SK-N-SH (cell line): ENCODE measurements at regions not wholly inside any gene's neighbourhood (a gene's known extent, or its start where the extent isn't known, plus 50 kb on each side); places are given as distances from the start of the nearest gene placed in this dataset.

ENCODE experiments used
- CHD2 ChIP-seq: fragments of 150-350 bp; IDR thresholded peaks from 2 replicates; pipeline ENCODE4 v1.6.1; 2018; ENCODE audit warnings: low read length; ENCODE audit not compliant: partially characterized antibody
- EZH2phosphoT487 ChIP-seq: fragments of 200-600 bp; sonication (generic); IDR thresholded peaks from 2 replicates; pipeline ENCODE4 v1.6.1; 2017; ENCODE audit warnings: low read depth, mixed run types, mild to moderate bottlenecking, antibody characterized with exemption, moderate library complexity, borderline replicate concordance
- JUND ChIP-seq: IDR thresholded peaks from 2 replicates; pipeline ENCODE4 v1.4.0; 2012
- MEF2A ChIP-seq: IDR thresholded peaks from 2 replicates; pipeline ENCODE4 v1.4.0; 2012; ENCODE audit warnings: low read depth, borderline replicate concordance
- MXI1 ChIP-seq: IDR thresholded peaks from 2 replicates; pipeline ENCODE4 v1.6.1; 2012; ENCODE audit warnings: mild to moderate bottlenecking, low read depth, low read length, improper control_type of control experiment
- RAD21 ChIP-seq: IDR thresholded peaks from 2 replicates; pipeline ENCODE4 v1.6.1; 2012; ENCODE audit warnings: mild to moderate bottlenecking, low read length
- SMC3 ChIP-seq: IDR thresholded peaks from 2 replicates; pipeline ENCODE4 v1.6.1; 2012; ENCODE audit warnings: low read depth, low read length, improper control_type of control experiment
- TF ChIP-seq, protein P1 (sequence below): fragments of 200-600 bp; sonication (generic); IDR thresholded peaks from 2 replicates; pipeline ENCODE4 v1.6.1; 2017; ENCODE audit warnings: antibody characterized with exemption, mild to moderate bottlenecking, moderate library complexity
- TF ChIP-seq, protein P2 (sequence below): IDR thresholded peaks from 2 replicates; pipeline ENCODE4 v1.6.1; 2012; ENCODE audit warnings: mild to moderate bottlenecking, low read depth, low read length, moderate library complexity

DNA sequence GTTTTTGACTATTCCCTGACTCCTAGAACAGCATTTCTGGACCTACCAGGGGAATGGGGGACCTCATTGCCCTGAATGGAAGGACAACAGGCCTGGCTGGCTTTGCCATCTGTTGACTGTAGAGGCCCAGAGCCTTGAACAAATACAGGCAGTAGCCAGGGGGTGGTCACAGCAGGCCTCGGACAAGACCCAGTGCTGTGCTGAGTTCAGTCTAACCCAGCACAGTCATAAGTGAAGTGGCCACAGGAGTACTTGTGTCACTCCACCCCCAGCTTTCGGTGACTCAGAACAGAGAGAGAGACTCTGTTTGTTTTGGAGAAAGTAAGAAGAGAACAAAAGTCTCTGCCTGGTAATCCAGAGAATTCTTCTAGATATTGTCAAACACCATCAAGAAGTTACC lies 310.0 kb downstream of the PRR32 start:
- TF ChIP-seq, protein P1, sequence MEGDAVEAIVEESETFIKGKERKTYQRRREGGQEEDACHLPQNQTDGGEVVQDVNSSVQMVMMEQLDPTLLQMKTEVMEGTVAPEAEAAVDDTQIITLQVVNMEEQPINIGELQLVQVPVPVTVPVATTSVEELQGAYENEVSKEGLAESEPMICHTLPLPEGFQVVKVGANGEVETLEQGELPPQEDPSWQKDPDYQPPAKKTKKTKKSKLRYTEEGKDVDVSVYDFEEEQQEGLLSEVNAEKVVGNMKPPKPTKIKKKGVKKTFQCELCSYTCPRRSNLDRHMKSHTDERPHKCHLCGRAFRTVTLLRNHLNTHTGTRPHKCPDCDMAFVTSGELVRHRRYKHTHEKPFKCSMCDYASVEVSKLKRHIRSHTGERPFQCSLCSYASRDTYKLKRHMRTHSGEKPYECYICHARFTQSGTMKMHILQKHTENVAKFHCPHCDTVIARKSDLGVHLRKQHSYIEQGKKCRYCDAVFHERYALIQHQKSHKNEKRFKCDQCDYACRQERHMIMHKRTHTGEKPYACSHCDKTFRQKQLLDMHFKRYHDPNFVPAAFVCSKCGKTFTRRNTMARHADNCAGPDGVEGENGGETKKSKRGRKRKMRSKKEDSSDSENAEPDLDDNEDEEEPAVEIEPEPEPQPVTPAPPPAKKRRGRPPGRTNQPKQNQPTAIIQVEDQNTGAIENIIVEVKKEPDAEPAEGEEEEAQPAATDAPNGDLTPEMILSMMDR: no peak
- no peak for TF ChIP-seq SMC3
- TF ChIP-seq EZH2phosphoT487: no peak
- no peak for TF ChIP-seq CHD2
- TF ChIP-seq, protein P2, sequence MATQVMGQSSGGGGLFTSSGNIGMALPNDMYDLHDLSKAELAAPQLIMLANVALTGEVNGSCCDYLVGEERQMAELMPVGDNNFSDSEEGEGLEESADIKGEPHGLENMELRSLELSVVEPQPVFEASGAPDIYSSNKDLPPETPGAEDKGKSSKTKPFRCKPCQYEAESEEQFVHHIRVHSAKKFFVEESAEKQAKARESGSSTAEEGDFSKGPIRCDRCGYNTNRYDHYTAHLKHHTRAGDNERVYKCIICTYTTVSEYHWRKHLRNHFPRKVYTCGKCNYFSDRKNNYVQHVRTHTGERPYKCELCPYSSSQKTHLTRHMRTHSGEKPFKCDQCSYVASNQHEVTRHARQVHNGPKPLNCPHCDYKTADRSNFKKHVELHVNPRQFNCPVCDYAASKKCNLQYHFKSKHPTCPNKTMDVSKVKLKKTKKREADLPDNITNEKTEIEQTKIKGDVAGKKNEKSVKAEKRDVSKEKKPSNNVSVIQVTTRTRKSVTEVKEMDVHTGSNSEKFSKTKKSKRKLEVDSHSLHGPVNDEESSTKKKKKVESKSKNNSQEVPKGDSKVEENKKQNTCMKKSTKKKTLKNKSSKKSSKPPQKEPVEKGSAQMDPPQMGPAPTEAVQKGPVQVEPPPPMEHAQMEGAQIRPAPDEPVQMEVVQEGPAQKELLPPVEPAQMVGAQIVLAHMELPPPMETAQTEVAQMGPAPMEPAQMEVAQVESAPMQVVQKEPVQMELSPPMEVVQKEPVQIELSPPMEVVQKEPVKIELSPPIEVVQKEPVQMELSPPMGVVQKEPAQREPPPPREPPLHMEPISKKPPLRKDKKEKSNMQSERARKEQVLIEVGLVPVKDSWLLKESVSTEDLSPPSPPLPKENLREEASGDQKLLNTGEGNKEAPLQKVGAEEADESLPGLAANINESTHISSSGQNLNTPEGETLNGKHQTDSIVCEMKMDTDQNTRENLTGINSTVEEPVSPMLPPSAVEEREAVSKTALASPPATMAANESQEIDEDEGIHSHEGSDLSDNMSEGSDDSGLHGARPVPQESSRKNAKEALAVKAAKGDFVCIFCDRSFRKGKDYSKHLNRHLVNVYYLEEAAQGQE: no peak
- no peak for TF ChIP-seq MXI1
- TF ChIP-seq JUND: no peak
- TF ChIP-seq RAD21: no peak
- TF ChIP-seq MEF2A: no peak
